Upper lobe of left lung (tissue), 4 donors: ENCODE measurements at regions not wholly inside any gene's neighbourhood (a gene's known extent, or its start where the extent isn't known, plus 50 kb on each side); places are given as distances from the start of the nearest gene placed in this dataset.

Source experiments
- POLR2A ChIP-seq, 4 donors: fragments of 450-650 bp; IDR thresholded peaks; one replicate each; pipeline ENCODE4 v1.5.1; 2016 to 2017; ENCODE audit warnings: antibody characterized with exemption in 4 of 4, mild to moderate bottlenecking in 2 of 4
- POLR2AphosphoS5 ChIP-seq, 2 donors: sonication (generic); formaldehyde crosslinking; IDR thresholded peaks; one replicate each; pipeline ENCODE4 v1.5.1; 2017; ENCODE audit warnings: antibody characterized with exemption in 2 of 2
- TF ChIP-seq, protein P1 (sequence below), 6 experiments: fragments of 450-650 bp in 4 of 6; fragments of 200-600 bp in 2 of 6; sonication (generic) in 2 of 6; IDR thresholded peaks; one replicate each; pipeline ENCODE4 v1.5.1; 2016 to 2019; ENCODE audit warnings: antibody characterized with exemption in 6 of 6

DNA sequence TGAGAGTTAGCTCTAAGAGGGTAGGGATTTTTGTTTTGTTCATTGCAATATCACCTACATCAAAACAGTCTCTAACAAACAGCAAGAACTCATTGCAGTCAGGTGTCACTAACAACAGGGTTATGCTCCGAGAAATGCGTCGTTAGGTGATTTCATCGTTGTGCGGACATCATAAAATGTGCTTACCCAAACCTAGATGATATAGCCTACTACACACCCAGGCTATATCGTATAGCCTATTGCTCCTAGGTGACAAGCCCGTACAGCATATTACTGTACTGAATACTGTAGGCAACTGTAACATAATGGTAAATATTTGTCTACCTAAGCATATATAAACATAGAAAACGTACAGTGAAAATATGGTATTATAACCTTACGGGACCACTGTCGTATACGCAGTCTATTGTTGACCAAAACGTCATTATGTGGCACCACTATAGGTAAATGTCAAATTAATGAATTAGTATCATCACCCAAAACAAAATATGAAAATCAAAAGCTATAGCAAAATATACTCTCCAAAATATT is 49.9 kb upstream of the TAB2 start:
- TF ChIP-seq, protein P1, sequence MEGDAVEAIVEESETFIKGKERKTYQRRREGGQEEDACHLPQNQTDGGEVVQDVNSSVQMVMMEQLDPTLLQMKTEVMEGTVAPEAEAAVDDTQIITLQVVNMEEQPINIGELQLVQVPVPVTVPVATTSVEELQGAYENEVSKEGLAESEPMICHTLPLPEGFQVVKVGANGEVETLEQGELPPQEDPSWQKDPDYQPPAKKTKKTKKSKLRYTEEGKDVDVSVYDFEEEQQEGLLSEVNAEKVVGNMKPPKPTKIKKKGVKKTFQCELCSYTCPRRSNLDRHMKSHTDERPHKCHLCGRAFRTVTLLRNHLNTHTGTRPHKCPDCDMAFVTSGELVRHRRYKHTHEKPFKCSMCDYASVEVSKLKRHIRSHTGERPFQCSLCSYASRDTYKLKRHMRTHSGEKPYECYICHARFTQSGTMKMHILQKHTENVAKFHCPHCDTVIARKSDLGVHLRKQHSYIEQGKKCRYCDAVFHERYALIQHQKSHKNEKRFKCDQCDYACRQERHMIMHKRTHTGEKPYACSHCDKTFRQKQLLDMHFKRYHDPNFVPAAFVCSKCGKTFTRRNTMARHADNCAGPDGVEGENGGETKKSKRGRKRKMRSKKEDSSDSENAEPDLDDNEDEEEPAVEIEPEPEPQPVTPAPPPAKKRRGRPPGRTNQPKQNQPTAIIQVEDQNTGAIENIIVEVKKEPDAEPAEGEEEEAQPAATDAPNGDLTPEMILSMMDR (IDR thresholded peaks at IDR 0.05): no peak
- TF ChIP-seq POLR2A (IDR thresholded peaks at IDR 0.05) (no peak), POLR2AphosphoS5 (IDR thresholded peaks at IDR 0.05) (no peak)
